Neural crest cell (in vitro differentiated cells): ENCODE measurements at regions not wholly inside any gene's neighbourhood (a gene's known extent, or its start where the extent isn't known, plus 50 kb on each side); places are given as distances from the start of the nearest gene placed in this dataset.
"Not testable (repeated sequence)": the region's sequence is repeated elsewhere in the genome, so short reads cannot be mapped to it uniquely, and the experiment has no call there.

Experiments
- DNase-seq: peaks from one replicate; pipeline ENCODE4 v3.0.0; 2021; ENCODE audit warnings: low read depth, mixed read lengths, low spot score
- H3K27ac Mint-ChIP-seq: one replicate; pipeline ENCODE4 v1.8.0; 2021; ENCODE audit warnings: mild to moderate bottlenecking, mixed read lengths; ENCODE audit not compliant: unreplicated experiment
- H3K27me3 Mint-ChIP-seq: 2 replicates; pipeline ENCODE4 v1.8.0; 2021; ENCODE audit warnings: low read depth, mild to moderate bottlenecking, mixed read lengths
- H3K36me3 Mint-ChIP-seq: 2 replicates; pipeline ENCODE4 v1.8.0; 2021; ENCODE audit warnings: low read depth, mild to moderate bottlenecking, mixed read lengths
- H3K4me1 Mint-ChIP-seq: 2 replicates; pipeline ENCODE4 v1.8.0; 2021; ENCODE audit warnings: mixed read lengths
- H3K4me3 Mint-ChIP-seq: one replicate; pipeline ENCODE4 v1.8.0; 2021; ENCODE audit warnings: mild to moderate bottlenecking, mixed read lengths
- H3K9me3 Mint-ChIP-seq: 2 replicates; pipeline ENCODE4 v1.8.0; 2021; ENCODE audit warnings: mixed read lengths
- TF ChIP-seq, protein P1 (sequence below): fragments of 200-600 bp; sonication (generic); conservative IDR thresholded peaks from 2 replicates; pipeline ENCODE4 v1.5.0; 2021; ENCODE audit warnings: antibody characterized with exemption, mild to moderate bottlenecking

DNA sequence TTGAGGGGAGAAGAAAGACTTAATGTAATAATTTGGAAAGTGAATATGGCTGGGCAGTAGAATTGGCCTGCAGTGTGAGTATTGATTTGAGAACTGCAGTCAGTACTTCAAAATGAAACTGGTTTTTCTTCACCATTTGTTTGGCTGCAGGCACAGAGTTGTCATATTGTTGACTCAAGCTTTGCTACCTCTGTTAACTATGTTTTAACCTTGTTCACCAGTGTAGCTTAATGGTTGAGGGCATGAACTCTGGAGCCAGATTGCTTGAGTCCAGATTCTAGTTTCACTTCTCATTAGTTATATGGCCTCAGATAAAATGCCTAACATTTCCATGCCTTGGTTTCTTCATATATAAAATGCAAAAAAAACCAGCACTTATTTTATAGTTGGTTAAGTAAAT, 64.1 kb downstream of the CFAP44 start:
- TF ChIP-seq, protein P1, sequence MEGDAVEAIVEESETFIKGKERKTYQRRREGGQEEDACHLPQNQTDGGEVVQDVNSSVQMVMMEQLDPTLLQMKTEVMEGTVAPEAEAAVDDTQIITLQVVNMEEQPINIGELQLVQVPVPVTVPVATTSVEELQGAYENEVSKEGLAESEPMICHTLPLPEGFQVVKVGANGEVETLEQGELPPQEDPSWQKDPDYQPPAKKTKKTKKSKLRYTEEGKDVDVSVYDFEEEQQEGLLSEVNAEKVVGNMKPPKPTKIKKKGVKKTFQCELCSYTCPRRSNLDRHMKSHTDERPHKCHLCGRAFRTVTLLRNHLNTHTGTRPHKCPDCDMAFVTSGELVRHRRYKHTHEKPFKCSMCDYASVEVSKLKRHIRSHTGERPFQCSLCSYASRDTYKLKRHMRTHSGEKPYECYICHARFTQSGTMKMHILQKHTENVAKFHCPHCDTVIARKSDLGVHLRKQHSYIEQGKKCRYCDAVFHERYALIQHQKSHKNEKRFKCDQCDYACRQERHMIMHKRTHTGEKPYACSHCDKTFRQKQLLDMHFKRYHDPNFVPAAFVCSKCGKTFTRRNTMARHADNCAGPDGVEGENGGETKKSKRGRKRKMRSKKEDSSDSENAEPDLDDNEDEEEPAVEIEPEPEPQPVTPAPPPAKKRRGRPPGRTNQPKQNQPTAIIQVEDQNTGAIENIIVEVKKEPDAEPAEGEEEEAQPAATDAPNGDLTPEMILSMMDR: no peak
- peaks cover 3% of the 10 kb centered on the region for H3K9me3 Mint-ChIP-seq

DNA sequence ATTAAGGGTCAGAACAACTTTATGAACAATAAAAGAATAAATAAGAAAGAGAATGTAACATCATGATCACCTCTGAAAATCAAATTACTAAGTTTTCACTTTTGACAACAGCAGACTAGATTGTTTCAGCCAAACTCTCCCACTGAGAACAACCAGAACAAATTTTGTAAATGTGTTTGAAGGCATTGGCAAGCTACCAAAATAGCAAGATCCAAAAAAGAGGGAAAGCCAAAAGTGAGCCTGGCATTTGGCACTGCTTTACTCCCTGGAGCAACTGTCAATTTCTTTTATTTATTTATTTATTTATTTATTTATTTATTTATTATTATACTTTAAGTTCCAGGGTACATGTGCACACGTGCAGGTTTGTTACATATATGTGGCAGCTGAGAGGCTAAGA, 67.2 kb downstream of the CFAP44 start:
- Mint-ChIP-seq H3K27ac (no peak overlapping the region), H3K4me3 (no peak overlapping the region), H3K27me3 (no peaks in the 10 kb centered on the region), H3K4me1 (no peaks in the 10 kb centered on the region), H3K9me3 (peaks cover 8% of the 10 kb centered on the region), H3K36me3 (peaks cover 33% of the 10 kb centered on the region)
- TF ChIP-seq, protein P1: no peak
- no peak for DNase-seq

More for the DNA sequence above, 64.1 kb downstream of the CFAP44 start:
- Mint-ChIP-seq H3K4me1 (no peaks in the 10 kb centered on the region), H3K4me3 (no peak overlapping the region), H3K36me3 (peaks cover 20% of the 10 kb centered on the region), H3K27ac (no peak overlapping the region), H3K27me3 (no peaks in the 10 kb centered on the region)
- DNase-seq: no peak

DNA sequence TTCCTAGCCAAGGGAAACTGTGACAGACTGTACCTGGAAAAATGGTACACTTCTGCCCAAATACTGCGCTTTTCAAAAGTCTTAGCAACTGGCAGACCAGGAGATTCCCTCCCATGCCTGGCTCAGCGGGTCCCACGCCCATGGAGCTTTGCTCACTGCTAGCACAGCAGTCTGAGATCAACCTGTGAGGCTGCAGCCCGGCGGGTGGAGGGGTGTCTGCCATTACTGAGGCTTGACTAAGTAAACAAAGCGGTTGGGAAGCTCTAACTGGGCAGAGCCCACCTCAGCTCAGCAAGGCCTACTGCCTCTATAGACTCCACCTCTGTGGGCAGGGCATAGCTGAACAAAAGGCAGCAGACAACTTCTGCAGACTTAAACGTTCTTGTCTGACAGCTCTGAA, 74.5 kb downstream of the CFAP44 start:
- not testable (repeated sequence) for H3K27ac Mint-ChIP-seq, H3K4me1 Mint-ChIP-seq, H3K9me3 Mint-ChIP-seq, DNase-seq, H3K27me3 Mint-ChIP-seq, H3K4me3 Mint-ChIP-seq
- H3K36me3 Mint-ChIP-seq: peaks cover 38% of the 10 kb centered on the region

DNA sequence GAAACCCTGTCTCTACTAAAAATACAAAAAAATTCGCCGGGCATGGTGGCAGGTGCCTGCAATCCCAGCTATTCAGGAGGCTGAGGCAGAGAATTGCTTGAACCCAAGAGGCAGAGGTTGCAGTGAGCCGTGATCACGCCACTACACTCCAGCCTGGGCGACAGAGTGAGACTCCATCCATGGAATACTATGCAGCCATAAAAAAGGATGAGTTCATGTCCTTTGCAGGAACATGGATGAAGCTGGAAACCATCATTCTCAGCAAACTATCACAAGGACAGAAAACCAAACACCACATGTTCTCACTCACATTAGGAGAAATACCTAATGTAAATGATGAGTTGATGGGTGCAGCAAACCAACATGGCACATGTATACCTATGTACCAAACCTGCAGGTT, 86.0 kb downstream of the CFAP44 start:
- H3K4me3 Mint-ChIP-seq, DNase-seq, H3K4me1 Mint-ChIP-seq, H3K27ac Mint-ChIP-seq, H3K9me3 Mint-ChIP-seq, H3K27me3 Mint-ChIP-seq: not testable (repeated sequence)
- H3K36me3 Mint-ChIP-seq: peaks cover 12% of the 10 kb centered on the region

DNA sequence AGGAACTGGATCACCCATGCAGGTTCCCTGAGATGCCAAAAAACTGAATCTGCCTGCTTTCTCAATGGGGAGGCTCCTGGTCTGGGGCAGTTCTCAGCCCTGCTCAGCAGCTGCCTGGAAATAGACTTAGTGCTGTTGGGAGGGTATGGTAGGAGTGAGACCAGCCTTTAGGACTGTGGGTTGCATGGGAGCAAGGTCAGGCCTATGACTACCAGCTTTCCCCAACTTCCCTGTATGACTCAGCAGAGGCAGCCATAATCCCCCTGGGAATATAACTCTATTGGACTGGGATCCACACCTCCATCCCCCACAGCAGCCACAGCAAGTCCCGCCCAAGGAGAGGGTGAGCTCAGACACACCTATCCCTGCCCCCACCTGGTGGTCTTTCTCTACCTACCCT, 87.0 kb downstream of the CFAP44 start:
- H3K36me3 Mint-ChIP-seq: peaks cover 12% of the 10 kb centered on the region
- H3K27me3 Mint-ChIP-seq: no peaks in the 10 kb centered on the region
- no peak overlapping the region for H3K27ac Mint-ChIP-seq
- H3K4me1 Mint-ChIP-seq: no peaks in the 10 kb centered on the region
- H3K9me3 Mint-ChIP-seq: peaks cover 7% of the 10 kb centered on the region
- H3K4me3 Mint-ChIP-seq: no peak overlapping the region
- TF ChIP-seq, protein P1: no peak
- no peak for DNase-seq

DNA sequence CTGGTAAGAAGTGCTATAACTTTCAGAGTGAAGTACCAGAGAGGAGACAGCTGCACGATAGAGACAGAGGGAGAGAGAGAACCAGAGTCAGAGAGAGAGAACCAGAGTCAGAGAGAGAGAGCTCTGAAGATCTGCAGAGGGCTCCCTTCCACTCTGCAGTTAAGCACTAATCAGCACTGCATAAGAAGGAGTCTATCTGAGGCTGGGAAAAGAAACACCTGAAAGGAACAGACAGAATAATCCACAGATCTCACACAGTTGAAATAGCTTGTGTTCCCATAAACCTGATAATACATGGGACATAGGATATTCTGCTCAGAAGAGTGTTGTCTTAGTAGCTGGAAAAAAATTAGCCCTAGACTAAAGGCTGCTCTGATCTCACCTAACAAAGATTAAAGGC, 87.6 kb downstream of the CFAP44 start:
- no peak for DNase-seq
- no peaks in the 10 kb centered on the region for H3K4me1 Mint-ChIP-seq
- no peak overlapping the region for H3K4me3 Mint-ChIP-seq
- H3K27ac Mint-ChIP-seq: no peak overlapping the region
- peaks cover 7% of the 10 kb centered on the region for H3K9me3 Mint-ChIP-seq
- no peaks in the 10 kb centered on the region for H3K27me3 Mint-ChIP-seq
- H3K36me3 Mint-ChIP-seq: peaks cover 12% of the 10 kb centered on the region
- TF ChIP-seq, protein P1: no peak

DNA sequence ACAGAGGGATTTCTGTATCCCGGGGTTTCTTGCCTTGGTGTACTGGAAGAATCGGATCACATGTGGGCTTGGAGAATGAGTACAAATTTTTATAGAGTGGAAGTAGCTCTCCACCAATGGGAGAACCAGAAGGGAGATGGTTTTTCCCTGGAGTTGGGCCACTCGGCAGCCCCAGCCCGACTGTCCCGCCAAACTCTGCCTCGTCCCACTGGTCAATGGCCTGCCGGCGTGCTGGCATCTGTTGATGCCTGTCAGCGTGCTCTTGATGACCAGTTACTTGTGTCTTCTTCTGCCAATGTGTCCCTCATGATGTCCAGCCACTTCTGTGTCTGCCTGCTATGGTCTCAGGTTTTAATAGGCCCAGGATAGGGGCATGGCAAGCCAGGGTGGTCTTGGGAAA, 100.5 kb downstream of the CFAP44 start:
- DNase-seq: no peak
- TF ChIP-seq, protein P1: no peak
- Mint-ChIP-seq H3K27me3 (no peaks in the 10 kb centered on the region), H3K4me1 (no peaks in the 10 kb centered on the region), H3K4me3 (no peak overlapping the region), H3K36me3 (peaks cover 7% of the 10 kb centered on the region), H3K27ac (no peak overlapping the region), H3K9me3 (peaks cover 5% of the 10 kb centered on the region)
